ENCODE measurements at regions not wholly inside any gene's neighbourhood (a gene's known extent, or its start where the extent isn't known, plus 50 kb on each side); places are given as distances from the start of the nearest gene placed in this dataset.

- no peak overlapping the region for H3K9ac ChIP-seq (ENCODE audit: low read length)
- no peaks in the 10 kb centered on the region for H3K36me3 ChIP-seq (ENCODE audit: low read length)
- no peaks in the 10 kb centered on the region for H3F3A ChIP-seq (ENCODE audit: insufficient read depth)
- H4K20me1 ChIP-seq (ENCODE audit: low read depth, low read length): no peaks in the 10 kb centered on the region
- 0 out of 2 replicates have a peak, but pooled peaks cover 4% of the 10 kb centered on the region for H3K9me2 ChIP-seq (replicated peaks; ENCODE audit: insufficient read depth, low read length)
- H3K27me3 ChIP-seq (ENCODE audit: low read length): no peaks in the 10 kb centered on the region
- no peak overlapping the region for H3K4me2 ChIP-seq (ENCODE audit: low read depth, low read length, poor library complexity, severe bottlenecking)
- H3K9me3 ChIP-seq (ENCODE audit: insufficient read depth, low read length): no peaks in the 10 kb centered on the region
- no peak overlapping the region for H3K4me3 ChIP-seq (ENCODE audit: insufficient read depth, low read length, poor library complexity, severe bottlenecking)
- TF ChIP-seq CTCF (IDR thresholded peaks at IDR 0.05; ENCODE audit: insufficient read depth, low read length, poor library complexity, severe bottlenecking): no peak
- TF ChIP-seq EZH2phosphoT487 (conservative IDR thresholded peaks at IDR 0.05; ENCODE audit: low read length): no peak
- no peak overlapping the region for H2AFZ ChIP-seq (ENCODE audit: low read depth, low read length, severe bottlenecking)
- no peak overlapping the region for H3K27ac ChIP-seq (ENCODE audit: low read depth, low read length)
- H3K79me2 ChIP-seq (ENCODE audit: insufficient read depth, low read length): no peaks in the 10 kb centered on the region
Measured at GRCh38 chr6:103079867-103080266, 1686.4 kb downstream of the GRIK2 start.

GRCh38 chr6:103062136-103062535, 1668.6 kb downstream of the GRIK2 start:
- Histone ChIP-seq H3K9ac (ENCODE audit: low read length) (no peak overlapping the region), H3F3A (ENCODE audit: insufficient read depth) (no peaks in the 10 kb centered on the region), H2AFZ (ENCODE audit: low read depth, low read length, severe bottlenecking) (no peak overlapping the region), H4K20me1 (ENCODE audit: low read depth, low read length) (no peaks in the 10 kb centered on the region), H3K36me3 (ENCODE audit: low read length) (no peaks in the 10 kb centered on the region), H3K27ac (ENCODE audit: low read depth, low read length) (no peak overlapping the region), H3K4me3 (ENCODE audit: insufficient read depth, low read length, poor library complexity, severe bottlenecking) (no peak overlapping the region), H3K79me2 (ENCODE audit: insufficient read depth, low read length) (no peaks in the 10 kb centered on the region), H3K9me2 (replicated peaks; ENCODE audit: insufficient read depth, low read length) (no peaks in the 10 kb centered on the region), H3K4me2 (ENCODE audit: low read depth, low read length, poor library complexity, severe bottlenecking) (no peak overlapping the region), H3K27me3 (ENCODE audit: low read length) (no peaks in the 10 kb centered on the region), H3K9me3 (ENCODE audit: insufficient read depth, low read length) (peaks cover 6% of the 10 kb centered on the region; the same call in 1 of the 2 replicates)
- TF ChIP-seq CTCF (IDR thresholded peaks at IDR 0.05; ENCODE audit: insufficient read depth, low read length, poor library complexity, severe bottlenecking) (no peak), EZH2phosphoT487 (conservative IDR thresholded peaks at IDR 0.05; ENCODE audit: low read length) (no peak)

- H3K9me2 ChIP-seq (replicated peaks; ENCODE audit: insufficient read depth, low read length): no peaks in the 10 kb centered on the region
- no peak overlapping the region for H2AFZ ChIP-seq (ENCODE audit: low read depth, low read length, severe bottlenecking)
- H3K27me3 ChIP-seq (ENCODE audit: low read length): no peaks in the 10 kb centered on the region
- TF ChIP-seq EZH2phosphoT487 (conservative IDR thresholded peaks at IDR 0.05; ENCODE audit: low read length): no peak
- no peak for TF ChIP-seq CTCF (IDR thresholded peaks at IDR 0.05; ENCODE audit: insufficient read depth, low read length, poor library complexity, severe bottlenecking)
- no peaks in the 10 kb centered on the region for H3K36me3 ChIP-seq (ENCODE audit: low read length)
- H3K4me3 ChIP-seq (ENCODE audit: insufficient read depth, low read length, poor library complexity, severe bottlenecking): no peak overlapping the region
- H3K79me2 ChIP-seq (ENCODE audit: insufficient read depth, low read length): no peaks in the 10 kb centered on the region
- H3K4me2 ChIP-seq (ENCODE audit: low read depth, low read length, poor library complexity, severe bottlenecking): no peak overlapping the region
- H3K9ac ChIP-seq (ENCODE audit: low read length): no peak overlapping the region
- no peaks in the 10 kb centered on the region for H3K9me3 ChIP-seq (ENCODE audit: insufficient read depth, low read length)
- no peaks in the 10 kb centered on the region for H4K20me1 ChIP-seq (ENCODE audit: low read depth, low read length)
- no peak overlapping the region for H3K27ac ChIP-seq (ENCODE audit: low read depth, low read length)
- H3F3A ChIP-seq (ENCODE audit: insufficient read depth): no peaks in the 10 kb centered on the region
Measured at GRCh38 chr6:103047567-103047966, 1654.1 kb downstream of the GRIK2 start.
